Spinal cord (tissue), 9 donors: ENCODE measurements at regions not wholly inside any gene's neighbourhood (a gene's known extent, or its start where the extent isn't known, plus 50 kb on each side); places are given as distances from the start of the nearest gene placed in this dataset.

Experiments used
- DNase-seq, 6 donors: peaks; one replicate each; pipeline versions ENCODE4 v3.0.0 to v3.0.0-alpha.2; 2013 to 2015; ENCODE audit warnings: low spot score in 6 of 6, low read depth in 4 of 6
- H3K27ac ChIP-seq: one replicate; pipeline ENCODE4 v1.5.1; 2013; ENCODE audit warnings: low read depth, low read length, control low read depth
- H3K27me3 ChIP-seq: one replicate; pipeline ENCODE4 v1.6.1; 2013; ENCODE audit warnings: low read length; ENCODE audit not compliant: control insufficient read depth, insufficient read depth
- H3K36me3 ChIP-seq: one replicate; pipeline ENCODE4 v1.6.1; 2013; ENCODE audit warnings: low read length; ENCODE audit not compliant: control insufficient read depth, insufficient read depth
- H3K4me1 ChIP-seq: one replicate; pipeline ENCODE4 v1.6.1; 2013; ENCODE audit warnings: low read length; ENCODE audit not compliant: control insufficient read depth, insufficient read depth
- H3K4me3 ChIP-seq: one replicate; pipeline ENCODE4 v1.5.1; 2013; ENCODE audit warnings: low read depth, low read length, control low read depth
- H3K9me3 ChIP-seq: one replicate; pipeline ENCODE4 v1.6.1; 2013; ENCODE audit warnings: low read length; ENCODE audit not compliant: control insufficient read depth, insufficient read depth
- WGBS: methylation state at CpG from one replicate; pipeline ENCODE4 v1.1.5; 2013; ENCODE audit warnings: missing lambda C conversion rate; ENCODE audit not compliant: insufficient coverage; 5-methylcytosine and 5-hydroxymethylcytosine counted together
- donor health status: healthy.

DNA sequence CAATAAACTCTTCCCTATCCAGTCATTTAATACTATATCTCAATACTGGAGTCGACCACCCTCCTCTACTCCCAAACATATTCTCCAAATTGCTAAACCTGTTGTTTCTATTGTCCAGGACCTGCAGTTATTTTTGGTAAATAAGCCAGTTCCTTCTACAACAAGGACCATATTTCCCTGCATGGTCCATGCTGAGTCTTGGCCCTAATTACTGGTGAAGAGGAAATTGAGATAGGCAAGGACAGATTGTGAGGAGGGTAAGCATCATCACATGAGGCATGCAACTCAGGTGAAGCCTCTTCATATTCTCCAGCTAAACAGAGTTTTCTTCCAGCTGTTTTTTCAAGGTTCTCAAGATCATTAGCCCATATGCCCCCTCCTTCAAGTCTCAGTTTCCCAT lies 1193.6 kb downstream of the RAPGEF2 start:
- H3K27ac ChIP-seq: no peak overlapping the region
- no peak for DNase-seq

DNA sequence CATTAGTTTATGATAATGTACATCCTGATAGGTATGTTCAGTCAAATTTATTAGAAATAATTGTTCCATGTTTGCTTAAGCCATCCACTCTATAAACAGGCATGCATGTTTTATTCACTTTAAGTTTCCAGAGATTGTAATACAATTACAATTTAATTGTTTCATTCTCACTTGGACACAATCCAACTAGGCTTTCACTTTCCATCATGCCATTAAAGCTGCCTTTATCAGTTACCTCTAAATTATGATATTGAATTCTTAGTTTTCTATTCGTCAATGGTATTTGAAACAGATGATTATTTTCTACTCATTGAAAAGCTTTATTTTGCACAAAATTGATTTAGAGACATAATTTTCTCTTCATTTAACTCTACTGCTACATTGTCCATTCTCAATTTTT lies 1196.3 kb downstream of the RAPGEF2 start:
- DNase-seq: peak in 1 of 6 donors; percentile 6
- Histone ChIP-seq H3K27me3 (no peaks in the 10 kb centered on the region), H3K9me3 (no peaks in the 10 kb centered on the region), H3K4me1 (no peaks in the 10 kb centered on the region), H3K4me3 (no peak overlapping the region), H3K36me3 (no peaks in the 10 kb centered on the region), H3K27ac (no peak overlapping the region)
- no CpG with 5 or more reads among the region's 1 CpG for WGBS

More for the DNA sequence above, 1193.6 kb downstream of the RAPGEF2 start:
- Histone ChIP-seq H3K27me3 (no peaks in the 10 kb centered on the region), H3K9me3 (no peaks in the 10 kb centered on the region), H3K4me3 (no peak overlapping the region), H3K36me3 (no peaks in the 10 kb centered on the region), H3K4me1 (no peaks in the 10 kb centered on the region)
- WGBS: no CpG with 5 or more reads among the region's 1 CpG

DNA sequence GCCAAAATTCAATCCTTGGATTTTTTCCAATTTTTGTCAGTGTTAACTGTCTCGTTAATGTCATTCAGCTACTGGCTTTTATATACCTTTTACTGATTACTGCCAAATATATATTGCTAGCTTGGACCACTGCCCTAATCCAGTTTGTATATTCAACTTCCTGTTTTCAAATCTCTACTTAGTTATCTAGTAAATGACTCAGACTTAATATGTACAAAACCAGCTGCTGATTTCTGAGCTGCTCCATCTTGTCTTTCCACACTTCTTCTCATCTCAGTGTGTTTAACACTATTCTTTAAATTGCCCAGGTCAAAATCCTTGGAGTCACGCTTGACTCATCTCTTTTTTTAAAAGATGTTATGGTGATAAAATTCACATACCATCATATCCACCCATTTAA lies 1196.7 kb downstream of the RAPGEF2 start:
- Histone ChIP-seq H3K27ac (no peak overlapping the region), H3K4me1 (no peaks in the 10 kb centered on the region), H3K27me3 (no peaks in the 10 kb centered on the region), H3K36me3 (no peaks in the 10 kb centered on the region), H3K4me3 (no peak overlapping the region), H3K9me3 (no peaks in the 10 kb centered on the region)
- peak in 1 of 6 donors; percentile 13 for DNase-seq
- 50% methylated on average over 1 of the region's 2 CpGs for WGBS

DNA sequence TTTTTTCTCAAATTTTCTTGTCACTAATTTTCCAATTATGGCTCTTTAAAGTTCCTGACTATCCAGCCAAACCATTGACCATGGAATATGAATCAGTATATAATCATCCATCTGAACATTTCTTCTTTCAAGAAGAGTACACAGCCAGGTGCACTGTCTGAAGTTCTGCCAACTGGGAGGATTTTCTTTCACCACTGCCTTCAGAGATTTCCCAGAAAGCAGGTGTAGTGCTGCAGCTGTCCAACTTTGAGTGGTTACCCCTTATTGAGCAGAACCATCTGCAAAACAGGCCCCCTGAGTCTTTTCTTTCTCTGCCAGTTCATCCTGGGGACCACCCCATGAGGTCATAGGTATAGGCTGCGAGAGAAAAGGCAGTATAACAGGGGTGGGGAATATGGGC lies 1213.2 kb downstream of the RAPGEF2 start:
- DNase-seq: no peak
- Histone ChIP-seq H3K27me3 (no peaks in the 10 kb centered on the region), H3K4me3 (no peak overlapping the region), H3K36me3 (no peaks in the 10 kb centered on the region), H3K9me3 (no peaks in the 10 kb centered on the region), H3K27ac (no peak overlapping the region), H3K4me1 (no peaks in the 10 kb centered on the region)
- no CpG with 5 or more reads among the region's 1 CpG for WGBS

DNA sequence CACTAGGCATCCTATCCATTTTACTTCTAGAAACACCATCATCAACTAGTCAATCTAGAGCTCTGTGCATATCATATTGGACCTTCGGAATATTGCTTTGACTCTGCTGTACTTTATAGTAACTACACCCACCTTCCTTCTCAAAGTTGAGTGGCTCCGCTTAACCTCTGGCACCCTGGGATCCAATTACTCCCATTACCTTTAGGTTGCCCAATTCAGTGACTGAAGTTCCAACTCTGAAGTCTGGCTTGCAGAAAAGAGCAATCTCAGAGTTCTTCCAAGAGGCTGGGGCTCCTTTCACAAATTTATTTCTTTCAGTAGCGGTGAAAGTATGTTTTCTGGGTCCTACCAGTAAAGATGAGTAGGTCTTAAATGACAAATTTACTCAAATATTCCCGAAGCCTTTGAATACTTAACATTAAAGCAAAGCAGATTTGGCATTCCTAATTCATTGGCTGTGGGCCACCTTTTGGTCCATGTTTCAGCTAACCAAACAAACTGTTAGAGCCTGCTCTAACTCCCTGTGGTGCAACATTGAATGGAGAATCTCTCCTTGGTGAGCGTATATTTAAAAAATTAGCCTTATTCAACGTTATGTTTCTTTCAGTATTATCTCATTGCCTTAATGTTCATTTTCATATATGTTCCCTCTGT lies 1215.8 kb downstream of the RAPGEF2 start:
- no peaks in the 10 kb centered on the region for H3K36me3 ChIP-seq
- no peak overlapping the region for H3K4me3 ChIP-seq
- DNase-seq: peak in 1 of 6 donors; percentile 29
- H3K9me3 ChIP-seq: no peaks in the 10 kb centered on the region
- WGBS: 100% methylated on average over 1 of the region's 6 CpGs
- no peaks in the 10 kb centered on the region for H3K4me1 ChIP-seq
- no peaks in the 10 kb centered on the region for H3K27me3 ChIP-seq
- H3K27ac ChIP-seq: no peak overlapping the region

DNA sequence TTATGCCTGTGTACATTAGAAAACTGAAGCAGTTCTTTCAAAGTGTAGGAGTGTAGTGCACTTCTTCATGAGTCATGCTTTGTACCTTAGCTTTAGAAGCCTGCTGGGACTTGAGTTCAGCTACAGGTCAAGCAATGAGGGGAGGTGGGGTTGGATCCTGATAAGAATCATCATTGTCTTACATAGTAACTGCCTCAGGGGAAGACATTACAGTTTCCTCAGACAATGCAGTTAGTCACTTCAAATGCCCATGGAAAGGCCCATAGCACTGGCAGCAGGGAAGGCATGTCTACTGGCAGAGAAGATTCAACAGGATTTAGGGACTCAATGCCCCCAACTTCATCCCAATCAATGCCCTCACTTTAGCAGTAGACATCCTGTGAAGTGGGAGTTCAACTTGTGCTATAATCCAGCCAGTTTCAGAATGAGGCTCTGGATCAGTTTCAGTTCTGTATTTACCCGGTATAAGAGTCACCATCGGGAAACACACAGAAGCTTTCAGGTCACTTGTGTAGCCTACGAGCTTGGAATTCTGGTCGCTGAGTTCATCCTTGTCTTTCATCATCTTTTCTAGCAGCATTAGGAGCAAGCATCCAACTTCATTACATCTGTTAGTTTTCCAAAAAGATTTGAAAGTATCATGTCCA lies 1216.5 kb downstream of the RAPGEF2 start:
- no peak overlapping the region for H3K27ac ChIP-seq
- 83% methylated on average over 4 of the region's 4 CpGs for WGBS

DNA sequence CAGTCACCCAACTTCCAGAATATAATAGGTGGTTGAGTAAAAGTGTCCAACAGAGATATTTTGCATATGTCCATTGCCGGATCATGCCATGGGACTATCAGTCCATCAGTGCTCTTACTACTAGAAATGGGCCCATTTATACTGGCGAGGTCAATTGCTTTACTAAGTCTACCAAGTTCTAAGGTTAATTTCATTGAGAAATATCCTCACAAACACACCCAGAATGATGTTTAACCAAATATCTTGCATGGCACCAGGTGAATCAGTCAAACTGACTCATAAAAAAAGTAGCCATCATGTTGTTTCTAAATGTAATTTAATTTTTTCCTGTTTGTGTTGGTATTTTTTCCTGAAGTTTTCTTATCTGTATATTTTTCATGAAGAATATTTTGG lies 1217.0 kb downstream of the RAPGEF2 start:
- WGBS: 100% methylated on average over 2 of the region's 2 CpGs
- Histone ChIP-seq H3K36me3 (no peaks in the 10 kb centered on the region), H3K9me3 (no peaks in the 10 kb centered on the region), H3K4me3 (no peak overlapping the region), H3K27me3 (no peaks in the 10 kb centered on the region), H3K4me1 (no peaks in the 10 kb centered on the region), H3K27ac (no peak overlapping the region)
- DNase-seq: no peak

More for the DNA sequence above, 1216.5 kb downstream of the RAPGEF2 start:
- peak in 1 of 6 donors; percentile 13 for DNase-seq
- no peaks in the 10 kb centered on the region for H3K27me3 ChIP-seq
- no peak overlapping the region for H3K4me3 ChIP-seq
- H3K4me1 ChIP-seq: no peaks in the 10 kb centered on the region
- no peaks in the 10 kb centered on the region for H3K9me3 ChIP-seq
- no peaks in the 10 kb centered on the region for H3K36me3 ChIP-seq

DNA sequence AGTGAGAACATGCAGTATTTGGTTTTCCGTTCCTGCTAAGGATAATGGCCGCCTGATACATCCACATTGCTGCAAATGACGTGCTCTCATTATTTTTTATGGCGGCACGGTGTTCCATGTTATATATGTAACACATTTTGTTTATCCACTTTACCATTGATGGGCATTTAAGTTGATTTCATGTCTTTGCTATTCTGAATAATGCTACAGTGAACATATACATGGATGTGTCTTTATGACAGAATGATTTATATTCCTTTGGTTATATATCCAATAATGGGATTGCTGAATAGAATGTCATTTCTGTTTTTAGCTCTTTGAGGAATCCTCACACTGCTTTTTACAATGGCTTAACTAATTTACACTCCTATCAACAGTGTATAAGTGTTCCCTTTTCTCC lies 1223.2 kb downstream of the RAPGEF2 start:
- Histone ChIP-seq H3K4me3 (no peak overlapping the region), H3K9me3 (no peaks in the 10 kb centered on the region), H3K27me3 (no peaks in the 10 kb centered on the region), H3K27ac (no peak overlapping the region), H3K4me1 (no peaks in the 10 kb centered on the region), H3K36me3 (no peaks in the 10 kb centered on the region)
- DNase-seq: no peak
- no CpG with 5 or more reads among the region's 5 CpGs for WGBS

DNA sequence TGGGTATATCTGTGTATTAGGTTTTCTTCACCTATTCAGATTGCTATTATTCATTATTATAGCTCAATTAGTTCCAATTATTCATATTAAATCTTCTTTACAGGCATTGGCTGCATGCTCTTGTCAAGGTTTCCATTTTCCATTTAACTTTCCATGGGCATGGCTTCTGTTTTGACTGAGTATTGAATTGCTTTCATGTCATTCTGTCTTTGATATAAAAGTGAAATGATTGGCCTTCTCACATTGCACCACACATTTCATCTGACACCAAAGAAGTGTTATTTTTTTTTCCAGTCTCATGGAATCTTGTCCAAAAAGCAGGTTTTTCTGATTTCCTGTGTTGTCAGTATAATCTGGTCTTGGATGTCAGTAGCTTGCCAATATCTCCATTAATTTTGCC lies 1244.3 kb downstream of the RAPGEF2 start:
- Histone ChIP-seq H3K9me3 (no peaks in the 10 kb centered on the region), H3K4me3 (no peak overlapping the region), H3K27me3 (no peaks in the 10 kb centered on the region), H3K4me1 (no peaks in the 10 kb centered on the region), H3K27ac (no peak overlapping the region), H3K36me3 (no peaks in the 10 kb centered on the region)
- no peak for DNase-seq

DNA sequence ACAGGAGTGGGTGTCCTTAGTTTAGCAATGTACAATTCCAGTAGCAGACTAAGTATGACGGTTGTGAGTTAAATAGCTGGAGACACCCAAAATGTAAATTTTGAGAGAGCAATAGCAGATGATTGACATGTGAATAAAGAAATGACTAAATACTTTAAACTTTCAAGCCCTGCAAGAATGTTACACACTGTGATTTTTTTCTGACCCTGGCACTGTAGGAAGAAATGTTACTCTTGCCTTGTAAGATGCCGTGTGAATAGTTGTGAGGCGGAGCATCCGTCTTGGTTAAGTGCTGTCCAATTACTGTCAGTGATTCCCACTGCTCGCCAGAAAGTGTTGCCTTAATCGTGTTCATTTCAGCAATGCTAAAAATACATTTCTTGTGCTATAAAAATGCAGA lies 1248.1 kb downstream of the RAPGEF2 start:
- Histone ChIP-seq H3K27ac (no peak overlapping the region), H3K4me1 (no peaks in the 10 kb centered on the region), H3K27me3 (no peaks in the 10 kb centered on the region), H3K36me3 (no peaks in the 10 kb centered on the region), H3K4me3 (no peak overlapping the region), H3K9me3 (no peaks in the 10 kb centered on the region)
- WGBS: 40% methylated on average over 1 of the region's 6 CpGs
- DNase-seq: peak in 2 of 6 donors; percentile 56 to 74
